Right hindlimb (tissue), 1 donor: ENCODE measurements at regions not wholly inside any gene's neighbourhood (a gene's known extent, or its start where the extent isn't known, plus 50 kb on each side); places are given as distances from the start of the nearest gene placed in this dataset.

Experiments used
- DNase-seq: peaks from one replicate; pipeline ENCODE4 v3.0.0-alpha.2; 2018

GRCh38 chr2:129751409-129751808 is 228.1 kb upstream of the RAB6C start:
- no peak for DNase-seq

- no peak for DNase-seq
Measured at GRCh38 chr2:129752176-129752575, 227.3 kb upstream of the RAB6C start.

DNA sequence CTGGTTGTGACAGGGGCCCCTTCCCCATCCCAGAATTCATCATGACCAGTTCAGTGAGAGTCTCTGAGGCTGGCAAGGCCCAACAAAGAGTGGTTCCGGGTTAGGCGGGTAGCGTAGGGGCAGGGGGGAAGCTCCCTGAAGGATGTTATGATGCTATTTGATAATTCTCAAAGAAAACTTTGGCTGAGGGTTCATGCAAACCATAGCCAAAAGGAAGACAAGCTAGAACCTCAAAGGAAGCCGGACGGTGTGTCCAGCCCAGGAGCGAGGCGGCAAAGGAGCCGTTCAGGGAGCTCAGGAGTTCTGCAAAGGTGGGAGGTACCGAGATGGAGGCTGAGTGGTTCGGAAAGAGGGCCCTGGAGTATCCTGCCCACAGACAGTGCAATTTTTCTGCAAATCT is 226.8 kb upstream of the RAB6C start:
- DNase-seq: no peak

DNA sequence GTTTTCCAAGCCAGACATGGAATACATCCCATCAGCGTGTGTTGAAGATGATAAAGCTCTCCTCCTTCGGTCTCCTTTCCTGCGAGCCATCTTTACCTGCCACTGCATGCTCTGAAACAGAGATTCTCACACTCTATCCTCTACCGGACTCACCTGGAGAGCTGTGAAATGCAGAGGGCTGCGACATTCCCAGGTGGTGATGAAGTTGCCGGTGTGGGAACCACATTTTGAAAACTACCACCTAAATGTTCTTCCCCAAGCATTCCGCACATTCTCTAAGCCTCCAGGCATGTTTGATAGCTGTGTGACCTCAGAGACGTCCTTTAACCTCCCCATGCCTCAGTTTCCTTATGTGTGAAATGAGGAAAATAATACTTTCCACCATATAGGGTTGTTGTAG is 226.2 kb upstream of the RAB6C start:
- DNase-seq: no peak

DNA sequence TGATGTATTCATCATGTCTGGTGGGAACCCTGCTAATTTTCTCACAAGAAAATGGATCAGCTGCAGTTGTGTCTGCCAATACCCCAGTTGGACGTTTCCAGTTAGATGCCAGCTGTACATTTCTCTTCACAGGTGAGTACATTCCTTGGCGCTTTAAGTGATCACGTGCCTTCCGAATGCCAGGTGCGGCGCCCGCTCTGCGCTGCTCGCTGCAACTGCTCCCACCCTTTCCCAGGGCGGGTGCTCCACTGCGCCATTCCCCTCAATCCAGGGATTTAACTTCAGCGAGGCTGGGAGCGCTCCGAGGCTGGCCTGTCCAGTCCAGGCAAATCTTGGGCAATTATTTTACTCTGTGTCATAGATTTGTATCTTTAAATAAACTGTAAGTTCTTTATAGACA is 225.0 kb upstream of the RAB6C start:
- no peak for DNase-seq

DNA sequence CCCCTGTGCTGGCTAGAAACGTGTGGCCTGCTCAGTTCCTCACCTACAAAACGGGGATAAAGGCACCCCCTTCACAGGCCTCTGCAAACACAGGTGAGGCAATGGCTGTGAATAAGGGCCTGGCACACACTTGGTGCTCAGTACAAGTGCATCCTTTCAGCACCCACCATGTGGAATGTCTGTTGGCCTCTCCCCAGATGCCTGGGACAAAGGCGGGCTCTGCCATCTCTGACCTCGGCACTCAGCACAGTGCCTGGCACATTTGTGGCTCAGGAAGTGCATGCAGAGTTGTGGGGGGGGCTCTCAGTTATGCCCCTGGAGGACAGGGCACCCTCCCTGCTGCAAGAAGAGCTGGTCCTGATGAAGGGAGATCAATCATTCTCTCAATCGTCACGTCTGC is 224.6 kb upstream of the RAB6C start:
- no peak for DNase-seq

- DNase-seq: no peak
Measured at GRCh38 chr2:129755786-129756185, 223.7 kb upstream of the RAB6C start.

DNA sequence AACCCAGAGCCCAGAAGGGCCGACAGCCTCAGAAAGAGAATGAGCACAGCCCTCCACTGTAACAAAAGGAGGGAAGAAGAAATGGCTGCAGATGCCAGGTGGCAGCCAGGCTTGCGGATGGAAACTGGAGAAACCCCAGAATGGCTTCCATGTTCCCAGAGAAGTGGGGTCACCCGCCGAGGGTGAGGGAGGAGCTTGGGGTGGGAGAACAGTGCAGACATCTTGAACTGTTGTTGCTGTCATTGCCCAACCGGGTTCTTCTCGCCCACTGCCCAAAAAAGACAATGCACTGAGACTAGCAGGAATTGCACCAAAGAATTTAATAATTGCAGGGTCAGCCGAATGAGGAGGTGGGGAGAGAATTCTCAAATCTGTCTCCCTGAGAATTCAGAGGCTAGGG is 223.2 kb upstream of the RAB6C start:
- no peak for DNase-seq

- DNase-seq: no peak
Measured at GRCh38 chr2:129757366-129757914, 222.0 kb upstream of the RAB6C start.

- DNase-seq: no peak
Measured at GRCh38 chr2:129757915-129758783, 221.3 kb upstream of the RAB6C start.

- no peak for DNase-seq
Measured at GRCh38 chr2:129758784-129759471, 220.5 kb upstream of the RAB6C start.

DNA sequence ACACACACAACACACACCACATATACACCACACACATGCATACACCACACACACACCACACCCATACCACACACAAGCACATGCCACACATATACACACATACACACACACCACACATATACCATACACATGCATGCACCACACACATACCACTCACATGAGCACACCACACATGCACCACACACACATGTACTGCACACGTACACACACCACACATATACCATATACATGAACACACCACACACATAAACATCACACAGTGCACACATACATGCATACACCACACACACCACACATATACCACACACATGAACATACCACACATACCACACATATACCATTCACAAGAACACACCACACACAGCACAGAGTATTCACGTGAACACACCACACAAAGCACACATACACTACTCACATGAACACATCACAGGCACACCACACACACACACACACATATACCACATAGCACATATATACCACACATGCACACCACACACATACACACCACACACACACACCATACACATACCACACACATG is 219.9 kb upstream of the RAB6C start:
- DNase-seq: no peak

- DNase-seq: no peak
Measured at GRCh38 chr2:129760669-129761068, 218.8 kb upstream of the RAB6C start.

DNA sequence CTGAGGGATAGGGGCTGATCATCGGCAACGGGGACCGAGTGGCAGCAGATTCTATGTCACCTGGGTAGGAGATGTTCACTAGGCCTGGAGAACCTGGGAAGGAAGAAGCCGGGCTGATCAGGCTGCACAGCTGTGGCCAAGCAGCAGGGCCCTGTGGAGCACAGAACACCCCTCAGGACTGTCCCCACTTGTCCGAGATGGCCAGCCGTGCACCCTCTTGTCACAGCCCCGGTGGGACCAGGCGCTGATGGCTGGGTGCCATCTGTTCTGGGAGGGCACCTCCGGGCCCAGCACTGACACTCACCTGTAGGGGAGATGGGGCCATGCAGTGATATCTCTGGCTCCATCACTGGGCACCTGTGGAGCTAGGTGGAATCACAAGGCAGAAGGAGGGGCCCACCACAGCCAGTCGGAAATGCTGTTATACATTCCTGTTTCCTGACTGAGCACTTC is 217.9 kb upstream of the RAB6C start:
- no peak for DNase-seq

DNA sequence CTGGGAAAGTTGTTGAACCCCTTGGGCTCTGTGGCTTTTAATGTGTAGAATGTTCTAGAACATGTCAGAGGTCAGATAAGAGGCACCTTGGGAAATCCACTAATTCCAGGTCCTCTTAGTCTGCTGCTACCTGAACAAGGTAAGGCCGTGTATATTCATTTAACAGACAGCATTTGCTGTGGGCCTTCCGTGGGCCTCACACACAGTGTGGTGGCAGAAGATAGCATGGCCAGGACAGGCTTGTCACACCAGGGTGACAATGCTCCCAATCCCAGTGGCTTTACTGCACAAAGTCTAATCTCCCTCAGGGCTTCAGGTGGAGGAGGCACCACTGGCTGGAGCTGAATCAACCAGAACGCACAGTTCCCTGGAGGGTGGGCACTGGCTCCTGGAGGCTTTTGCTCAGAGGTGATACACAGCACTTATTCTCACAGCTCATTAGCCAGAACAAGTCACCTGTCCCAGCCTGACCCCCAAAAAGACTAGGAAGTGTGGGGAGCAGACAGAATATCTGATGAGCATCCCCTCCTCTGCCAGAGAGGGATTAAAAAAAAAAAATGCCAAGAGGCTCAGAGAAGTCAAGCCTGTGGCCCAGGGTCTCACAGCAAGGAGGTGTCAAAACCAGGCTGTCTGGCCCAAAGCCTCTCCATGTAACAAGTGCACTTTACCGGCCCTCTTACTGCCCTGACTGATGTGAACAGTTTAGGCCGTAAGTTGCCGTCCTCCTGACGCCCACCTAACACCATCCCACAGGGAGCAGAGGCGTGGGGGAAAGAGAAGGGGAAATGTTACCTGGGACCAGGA is 216.9 kb upstream of the RAB6C start:
- DNase-seq: no peak

DNA sequence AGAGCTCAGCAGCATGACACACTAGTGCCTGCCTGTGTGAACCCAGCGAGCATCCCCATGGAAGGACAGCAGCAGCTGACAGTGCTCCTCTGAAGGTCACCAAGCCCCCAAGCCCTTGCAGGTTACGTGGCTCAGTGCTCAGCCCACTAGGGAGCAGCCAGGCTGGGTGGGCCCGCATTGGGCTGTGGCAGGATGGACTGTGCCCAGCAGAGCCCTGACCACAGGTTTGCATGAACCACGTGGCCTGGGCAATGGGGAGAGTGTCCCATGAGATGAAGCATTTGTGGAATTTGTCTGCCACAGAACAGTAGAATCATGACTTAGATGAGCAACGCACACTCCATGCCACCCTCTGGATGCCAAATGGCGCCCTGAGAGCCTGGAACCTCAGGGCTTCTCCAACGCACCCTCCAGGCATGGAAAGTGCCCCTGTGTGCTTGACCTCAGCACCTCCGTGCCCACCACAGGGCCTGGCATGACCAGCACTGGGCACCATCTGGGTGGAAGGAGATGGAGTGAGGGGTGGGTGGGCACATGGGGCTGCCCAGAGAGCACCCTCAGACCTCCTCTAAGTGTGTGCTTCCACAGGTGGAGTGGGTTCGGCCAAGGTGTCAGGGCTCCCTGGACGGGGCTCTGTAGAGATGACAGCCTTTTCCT is 216.1 kb upstream of the RAB6C start:
- no peak for DNase-seq

DNA sequence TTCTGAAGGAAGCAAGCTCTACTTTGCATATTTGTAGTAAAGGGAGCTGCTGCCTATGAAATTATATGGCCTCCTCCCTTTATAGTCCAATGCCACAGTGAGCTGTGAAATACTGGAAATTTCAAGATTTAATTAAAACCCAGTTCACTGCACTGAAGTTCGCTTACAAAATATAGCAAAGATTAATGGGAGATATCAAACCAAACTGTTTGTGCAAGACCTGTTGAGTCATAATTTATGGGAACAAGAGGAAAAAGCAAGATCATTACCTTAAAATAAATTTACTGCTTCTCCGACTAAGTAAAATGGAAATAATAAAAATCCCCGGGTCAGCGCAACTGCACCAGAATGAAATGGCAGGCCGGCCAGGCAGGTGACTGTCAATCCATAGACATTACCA is 215.5 kb upstream of the RAB6C start:
- DNase-seq: no peak

DNA sequence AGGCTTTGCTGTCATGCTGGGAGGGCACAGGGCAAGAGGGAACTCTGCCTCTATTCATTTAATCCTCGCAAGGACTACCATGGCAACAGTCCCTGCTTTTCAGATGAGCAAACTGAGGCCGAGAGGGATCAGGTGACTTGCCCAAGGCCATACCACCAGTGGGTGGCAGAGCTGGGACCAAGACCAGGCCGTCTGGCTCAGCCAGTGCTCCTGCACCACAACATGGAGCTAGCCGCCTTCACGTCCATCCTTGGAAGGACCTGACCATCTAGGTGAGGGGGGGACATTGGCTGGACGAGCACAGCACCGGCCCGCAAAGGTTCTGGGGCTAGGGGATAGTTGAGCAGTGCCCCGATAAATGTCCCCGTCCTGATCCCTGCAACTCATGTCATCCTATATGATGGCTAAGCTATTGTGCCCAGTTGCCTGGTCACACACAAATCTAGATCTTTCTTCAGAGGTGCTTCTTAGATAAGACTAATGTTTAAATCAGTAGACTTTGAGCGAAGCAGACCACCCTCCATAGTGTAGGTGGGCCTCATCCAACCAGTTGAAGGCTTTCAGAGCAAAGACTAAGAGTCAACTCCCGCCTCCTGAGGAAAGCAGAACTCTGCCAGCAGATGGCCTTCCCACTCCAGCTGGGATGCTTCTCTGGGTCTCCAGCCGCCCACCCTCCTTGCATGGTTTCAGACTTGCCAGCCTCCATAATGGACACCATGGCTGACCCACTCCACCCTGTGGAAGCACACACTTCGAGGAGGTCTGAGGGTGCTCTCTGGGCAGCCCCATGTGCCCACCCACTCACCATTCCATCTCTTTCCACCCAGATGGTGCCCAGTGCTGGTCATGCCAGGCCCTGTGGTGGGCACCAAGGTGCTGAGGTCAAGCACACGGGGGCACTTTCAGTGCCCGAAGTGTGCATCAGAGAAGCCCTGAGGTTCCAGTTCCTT is 214.8 kb upstream of the RAB6C start:
- no peak for DNase-seq

DNA sequence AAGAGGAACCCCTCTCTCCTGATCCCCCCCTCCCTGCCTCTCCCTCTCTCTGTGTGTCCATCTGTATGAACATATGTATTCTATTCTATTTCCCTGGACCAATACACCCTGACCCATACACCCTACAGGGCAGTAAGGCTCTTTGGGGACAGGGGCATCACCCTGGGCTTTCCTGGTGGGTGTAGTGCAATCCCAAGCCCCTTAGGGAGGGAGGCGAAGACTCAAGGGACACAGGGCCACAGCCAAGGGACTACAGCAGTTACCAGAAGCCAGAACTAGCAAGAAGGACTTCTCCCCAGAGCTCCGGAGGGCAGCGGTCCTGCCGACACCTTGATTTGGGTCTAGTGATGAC is 214.2 kb upstream of the RAB6C start:
- DNase-seq: no peak

DNA sequence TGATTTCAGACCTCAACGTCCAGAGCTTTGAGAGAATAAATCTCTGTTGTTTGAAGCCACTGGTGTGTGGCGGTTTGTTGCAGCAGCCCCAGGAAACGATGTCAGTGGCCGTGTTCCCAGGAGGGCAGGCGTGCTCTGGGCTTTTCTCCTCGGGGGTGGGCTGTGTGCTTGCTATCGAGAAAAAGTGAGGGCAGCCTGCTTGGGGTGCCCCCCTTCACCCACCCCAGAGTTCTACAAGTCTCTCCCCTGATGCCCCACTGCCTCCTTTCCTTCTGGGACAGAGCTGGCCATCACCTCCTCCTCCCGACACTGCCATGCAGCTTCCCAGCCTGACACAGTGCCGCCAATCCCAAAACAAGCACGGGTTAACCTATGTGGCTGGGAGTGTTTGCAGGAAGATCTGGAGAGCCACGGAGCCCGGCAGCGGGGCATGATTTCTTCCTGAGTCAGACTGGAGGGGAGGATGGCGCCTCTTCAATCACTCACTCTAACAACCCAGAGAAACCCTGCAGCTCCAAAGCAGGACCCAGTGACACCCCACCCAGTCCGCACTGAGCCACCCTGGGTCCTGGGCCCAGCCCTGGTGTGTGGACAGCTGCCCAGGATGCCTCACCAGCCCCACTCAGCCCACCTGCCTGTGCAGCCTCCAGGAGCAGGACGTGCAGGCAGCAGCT is 213.7 kb upstream of the RAB6C start:
- DNase-seq: no peak
